Peyer's patch (tissue), 4 donors: ENCODE measurements at regions not wholly inside any gene's neighbourhood (a gene's known extent, or its start where the extent isn't known, plus 50 kb on each side); places are given as distances from the start of the nearest gene placed in this dataset.
"Not testable (repeated sequence)": the region's sequence is repeated elsewhere in the genome, so short reads cannot be mapped to it uniquely, and the experiment has no call there.

Experiments
- DNase-seq, 3 donors: peaks; one replicate each; pipeline ENCODE4 v3.0.0-alpha.2; 2017 to 2019
- H3K27ac ChIP-seq, 4 donors: fragments of 200-600 bp; sonication (generic); one replicate each; pipeline ENCODE4 v1.5.1; 2016 to 2019
- H3K27me3 ChIP-seq, 2 donors: fragments of 200-600 bp; sonication (generic); one replicate each; pipeline ENCODE4 v1.5.1; 2019
- H3K36me3 ChIP-seq, 3 donors: fragments of 200-600 bp; sonication (generic); one replicate each; pipeline ENCODE4 v1.5.1; 2016 to 2019
- H3K4me1 ChIP-seq, 4 donors: fragments of 200-600 bp; sonication (generic); one replicate each; pipeline ENCODE4 v1.5.1; 2016 to 2019
- H3K4me3 ChIP-seq, 4 donors: fragments of 200-600 bp; sonication (generic); 1 replicate in 3 of 4; 2 replicates in 1 of 4; pipeline ENCODE4 v1.5.1; 2016 to 2019; ENCODE audit warnings: mild to moderate bottlenecking in 1 of 4
- H3K9me3 ChIP-seq, 4 donors: fragments of 200-600 bp; sonication (generic); one replicate each; pipeline ENCODE4 v1.5.1; 2016 to 2019; ENCODE audit warnings: mild to moderate bottlenecking in 1 of 4
- CTCF ChIP-seq, 6 experiments: fragments of 450-650 bp in 4 of 6; fragments of 200-600 bp in 2 of 6; sonication (generic) in 1 of 6; IDR thresholded peaks; one replicate each; pipeline ENCODE4 v1.5.1; 2017 to 2019; ENCODE audit warnings: antibody characterized with exemption in 6 of 6, mild to moderate bottlenecking in 3 of 6, moderate library complexity in 1 of 6
- POLR2A ChIP-seq, 2 donors: fragments of 450-650 bp; IDR thresholded peaks; one replicate each; pipeline ENCODE4 v1.5.1; 2017; ENCODE audit warnings: antibody characterized with exemption in 2 of 2, mild to moderate bottlenecking in 2 of 2, moderate library complexity in 2 of 2

GRCh38 chr12:102652645-102653313 is 172.4 kb upstream of the IGF1 start:
- TF ChIP-seq POLR2A (IDR thresholded peaks at IDR 0.05) (no peak), CTCF (IDR thresholded peaks at IDR 0.05) (no peak)
- no peak for DNase-seq
- no peaks in the 10 kb centered on the region for H3K4me1 ChIP-seq
- H3K4me3 ChIP-seq, result no peak overlapping the region
- H3K9me3 ChIP-seq, result peaks cover 0 to 11% (median 1%) of the 10 kb centered on the region in 4 donors
- H3K27ac ChIP-seq, result no peak overlapping the region
- H3K27me3 ChIP-seq, result no peaks in the 10 kb centered on the region
- no peaks in the 10 kb centered on the region for H3K36me3 ChIP-seq

- no peaks in the 10 kb centered on the region for H3K36me3 ChIP-seq
- H3K27me3 ChIP-seq, result no peaks in the 10 kb centered on the region
- no peak overlapping the region for H3K27ac ChIP-seq
- no peaks in the 10 kb centered on the region for H3K4me1 ChIP-seq
- H3K4me3 ChIP-seq, result no peak overlapping the region
- TF ChIP-seq POLR2A (IDR thresholded peaks at IDR 0.05), result no peak
- TF ChIP-seq CTCF (IDR thresholded peaks at IDR 0.05), result no peak
- H3K9me3 ChIP-seq, result no peaks in the 10 kb centered on the region
- DNase-seq, result no peak
These were observed 165.6 kb upstream of the IGF1 start for GRCh38 chr12:102645968-102646367.

GRCh38 chr12:102643879-102644575 is 163.7 kb upstream of the IGF1 start:
- Histone ChIP-seq H3K9me3 (no peaks in the 10 kb centered on the region), H3K4me3 (no peak overlapping the region), H3K27me3 (no peaks in the 10 kb centered on the region), H3K27ac (no peak overlapping the region), H3K36me3 (no peaks in the 10 kb centered on the region), H3K4me1 (no peaks in the 10 kb centered on the region)
- DNase-seq, result no peak
- TF ChIP-seq CTCF (IDR thresholded peaks at IDR 0.05), result no peak
- no peak for TF ChIP-seq POLR2A (IDR thresholded peaks at IDR 0.05)

- no peaks in the 10 kb centered on the region for H3K27me3 ChIP-seq
- H3K4me3 ChIP-seq, result no peak overlapping the region
- H3K36me3 ChIP-seq, result no peaks in the 10 kb centered on the region
- H3K27ac ChIP-seq, result no peak overlapping the region
- no peaks in the 10 kb centered on the region for H3K4me1 ChIP-seq
- TF ChIP-seq CTCF (IDR thresholded peaks at IDR 0.05), result no peak
- no peak for TF ChIP-seq POLR2A (IDR thresholded peaks at IDR 0.05)
- DNase-seq, result no peak
- no peaks in the 10 kb centered on the region for H3K9me3 ChIP-seq
These were observed 161.8 kb upstream of the IGF1 start for GRCh38 chr12:102642199-102642598.

GRCh38 chr12:102640658-102641057 is 160.3 kb upstream of the IGF1 start:
- not testable (repeated sequence) for H3K4me1 ChIP-seq, H3K27ac ChIP-seq, H3K27me3 ChIP-seq, H3K4me3 ChIP-seq, DNase-seq, H3K36me3 ChIP-seq, H3K9me3 ChIP-seq

GRCh38 chr12:102638777-102639176 is 158.4 kb upstream of the IGF1 start:
- H3K9me3 ChIP-seq, result no peaks in the 10 kb centered on the region
- TF ChIP-seq CTCF (IDR thresholded peaks at IDR 0.05) (no peak), POLR2A (IDR thresholded peaks at IDR 0.05) (no peak)
- H3K27me3 ChIP-seq, result no peaks in the 10 kb centered on the region
- DNase-seq, result no peak
- no peak overlapping the region for H3K4me3 ChIP-seq
- no peaks in the 10 kb centered on the region for H3K4me1 ChIP-seq
- no peak overlapping the region for H3K27ac ChIP-seq
- no peaks in the 10 kb centered on the region for H3K36me3 ChIP-seq
